Endothelial cell of umbilical vein (primary cell): ENCODE measurements at regions not wholly inside any gene's neighbourhood (a gene's known extent, or its start where the extent isn't known, plus 50 kb on each side); places are given as distances from the start of the nearest gene placed in this dataset.

ENCODE experiments used
- BruUV-seq: library from RNA; stranded (reverse); fragments of 400-500 nt; replicated peaks from 2 replicates; lab custom pipeline; 2021; lab: Mats Ljungman, UMichigan
- CTCF ChIA-PET: fragments of 300-600, 350-600 bp; sonication (Branson Sonifier 250); formaldehyde crosslinking; loops from one replicate; lab custom pipeline; 2021; ENCODE audit warnings: antibody characterized with exemption, inconsistent platforms; lab: Charles Lee
- POLR2A ChIA-PET: fragments of 300-600, 350-600 bp; sonication (Branson Sonifier 250); formaldehyde crosslinking; loops from one replicate; lab custom pipeline; 2021; ENCODE audit warnings: antibody characterized with exemption, inconsistent platforms; lab: Charles Lee
- DNase-seq: peaks from one replicate; pipeline ENCODE4 v3.0.0-alpha.2; 2011; ENCODE audit warnings: low read depth, low spot score
- FAIRE-seq: peaks from 2 replicates; lab custom pipeline; 2011; peaks lifted over from hg19 to GRCh38; lab: Jason Lieb, UNC
- H2AFZ ChIP-seq: 2 replicates; pipeline ENCODE4 v1.6.0; 2012; ENCODE audit warnings: low read depth, low read length, control low read depth, inconsistent platforms
- H3K27ac ChIP-seq: 2 replicates; pipeline ENCODE4 v1.5.1; 2011; ENCODE audit warnings: low read depth, mild to moderate bottlenecking, control low read depth, low read length, moderate library complexity; ENCODE audit not compliant: insufficient read depth
- H3K27me3 ChIP-seq, 2 experiments: 2 replicates each; pipeline versions ENCODE4 v1.6.0 to v1.6.1; 2011; ENCODE audit warnings: low read length in 2 of 2, mixed read lengths in 1 of 2; ENCODE audit not compliant: control insufficient read depth in 2 of 2, insufficient read depth in 2 of 2
- H3K36me3 ChIP-seq, 2 experiments: 2 replicates in 1 of 2; 3 replicates in 1 of 2; pipeline ENCODE4 v1.5.1; 2011; ENCODE audit warnings: low read length in 2 of 2, mild to moderate bottlenecking in 1 of 2, moderate library complexity in 1 of 2; ENCODE audit not compliant: control insufficient read depth in 2 of 2, insufficient read depth in 2 of 2; ENCODE audit errors: extremely low read depth in 1 of 2
- H3K4me1 ChIP-seq: 3 replicates; pipeline ENCODE4 v1.5.1; 2011; ENCODE audit warnings: mild to moderate bottlenecking, low read length; ENCODE audit not compliant: control insufficient read depth, insufficient read depth; ENCODE audit errors: extremely low read depth
- H3K4me2 ChIP-seq: 2 replicates; pipeline ENCODE4 v1.6.1; 2011; ENCODE audit warnings: low read length, control low read depth, mixed read lengths; ENCODE audit not compliant: insufficient read depth
- H3K4me3 ChIP-seq, 3 experiments: fragments of 200-600 bp in 1 of 3; sonication (generic), shearing (Covaris generic) in 1 of 3; replicated peaks in 1 of 3; 2 replicates each; pipeline ENCODE4 v1.5.1; 2011 to 2016; ENCODE audit warnings: control low read depth in 3 of 3, low read length in 3 of 3, mild to moderate bottlenecking in 2 of 3, inconsistent platforms in 1 of 3, low read depth in 1 of 3, moderate library complexity in 1 of 3; ENCODE audit not compliant: insufficient read depth in 1 of 3
- H3K79me2 ChIP-seq: 2 replicates; pipeline ENCODE4 v1.6.0; 2012; ENCODE audit warnings: low read length, inconsistent platforms; ENCODE audit not compliant: control insufficient read depth, insufficient read depth
- H3K9ac ChIP-seq: replicated peaks from 2 replicates; pipeline ENCODE3; 2011; ENCODE audit warnings: low read length, control low read depth; ENCODE audit not compliant: insufficient read depth; ENCODE audit errors: extremely low read depth
- H3K9me1 ChIP-seq: replicated peaks from 3 replicates; pipeline ENCODE4 v1.6.0; 2011; ENCODE audit warnings: mild to moderate bottlenecking, low read length; ENCODE audit not compliant: control insufficient read depth, insufficient read depth; ENCODE audit errors: extremely low read depth
- H3K9me3 ChIP-seq: replicated peaks from 2 replicates; pipeline ENCODE4 v1.5.1; 2012; ENCODE audit warnings: low read length, inconsistent platforms; ENCODE audit not compliant: control insufficient read depth, insufficient read depth
- H4K20me1 ChIP-seq: replicated peaks from 2 replicates; pipeline ENCODE3; 2011; ENCODE audit warnings: mild to moderate bottlenecking, low read length; ENCODE audit not compliant: control insufficient read depth, insufficient read depth; ENCODE audit errors: extremely low read depth
- EZH2 ChIP-seq: IDR thresholded peaks from 2 replicates; pipeline ENCODE4 v1.6.1; 2012; ENCODE audit warnings: borderline replicate concordance, low read depth, mild to moderate bottlenecking, moderate library complexity, low read length, inconsistent platforms; ENCODE audit not compliant: severe bottlenecking
- FOS ChIP-seq: IDR thresholded peaks from 2 replicates; pipeline ENCODE4 v1.6.1; 2011; ENCODE audit warnings: mild to moderate bottlenecking, low read length, moderate library complexity, borderline replicate concordance; ENCODE audit not compliant: insufficient read depth
- GATA2 ChIP-seq: IDR thresholded peaks from 2 replicates; pipeline ENCODE4 v1.7.0; 2011; ENCODE audit warnings: low read depth, mild to moderate bottlenecking, moderate library complexity, mixed read lengths, low read length; ENCODE audit not compliant: insufficient read length, insufficient read depth
- JUN ChIP-seq: IDR thresholded peaks from 2 replicates; pipeline ENCODE4 v1.6.1; 2011; ENCODE audit warnings: borderline replicate concordance, low read depth; ENCODE audit not compliant: insufficient read length, insufficient read depth
- MYC ChIP-seq: IDR thresholded peaks from one replicate; pipeline ENCODE4 v1.6.1; 2011; ENCODE audit warnings: mild to moderate bottlenecking, low read depth, low read length
- POLR2A ChIP-seq: IDR thresholded peaks from 2 replicates; pipeline ENCODE4 v1.6.1; 2012; ENCODE audit warnings: low read depth, mild to moderate bottlenecking, control low read depth, low read length
- POLR2AphosphoS5 ChIP-seq: IDR thresholded peaks from 2 replicates; pipeline ENCODE4 v1.6.1; 2012; ENCODE audit warnings: low read depth, mild to moderate bottlenecking, control low read depth, low read length, moderate library complexity; ENCODE audit not compliant: insufficient read depth
- dilution Hi-C: fragments of 300-500 bp; cut with MboI; formaldehyde crosslinking; loops from one replicate; pipeline ENCODE4 v1.15.0; 2019; ENCODE audit warnings: low sequenced_read_pairs; ENCODE audit not compliant: extremely low pct_ligation_motif_present
- intact Hi-C: fragments of 100-400 bp; cut with micrococcal nuclease; formaldehyde crosslinking; loops from one replicate; pipeline ENCODE4 v1.10.0; 2022
- TF ChIP-seq, protein P1 (sequence below): IDR thresholded peaks from 2 replicates; pipeline ENCODE4 v1.6.1; 2011; ENCODE audit not compliant: insufficient read depth, insufficient read length
- TF ChIP-seq, protein P2 (sequence below), 2 donors: IDR thresholded peaks; 1 replicate in 1 of 2; 2 replicates in 1 of 2; pipeline ENCODE4 v1.5.1; 2011; ENCODE audit warnings: low read length in 2 of 2, mild to moderate bottlenecking in 2 of 2, moderate library complexity in 2 of 2, control low read depth in 1 of 2, inconsistent platforms in 1 of 2, low read depth in 1 of 2; ENCODE audit not compliant: insufficient read depth in 1 of 2; ENCODE audit errors: extremely low read depth in 1 of 2

DNA sequence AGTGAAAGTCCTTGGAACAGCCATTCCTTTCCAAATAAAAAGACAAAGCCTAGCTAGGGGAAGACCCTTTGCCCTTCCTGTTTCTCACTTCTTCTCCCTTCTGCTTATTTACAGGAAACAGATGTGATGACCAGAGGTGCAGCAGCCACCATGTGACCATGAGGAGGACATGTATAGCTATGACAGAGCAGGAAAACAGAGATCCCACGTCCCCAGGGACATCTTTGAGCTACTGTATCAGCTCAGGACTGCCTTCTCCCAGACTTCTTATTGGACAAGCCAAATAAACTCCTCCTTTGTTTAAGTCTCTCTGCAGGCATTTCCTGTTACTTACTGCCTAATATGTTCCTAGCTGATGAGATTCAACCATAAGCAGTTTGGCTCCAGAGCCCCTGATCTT, 133.1 kb upstream of the MLN start:
- Histone ChIP-seq H3K4me2 (no peak overlapping the region), H3K9ac (no peak overlapping the region), H3K27ac (no peak overlapping the region), H3K27me3 (peaks cover 12 to 20% of the 10 kb centered on the region in 2 experiments), H3K4me3 (no peak overlapping the region), H3K9me3 (no peaks in the 10 kb centered on the region), H3K9me1 (no peaks in the 10 kb centered on the region), H3K79me2 (no peaks in the 10 kb centered on the region), H2AFZ (no peak overlapping the region), H4K20me1 (no peaks in the 10 kb centered on the region), H3K4me1 (no peaks in the 10 kb centered on the region), H3K36me3 (no peaks in the 10 kb centered on the region)
- DNase-seq (peak; percentile 13), FAIRE-seq (no peak)
- intact Hi-C loops (no loop called here), dilution Hi-C loops (no loop called here)
- BruUV-seq = no TSS peak
- TF ChIP-seq, protein P1, sequence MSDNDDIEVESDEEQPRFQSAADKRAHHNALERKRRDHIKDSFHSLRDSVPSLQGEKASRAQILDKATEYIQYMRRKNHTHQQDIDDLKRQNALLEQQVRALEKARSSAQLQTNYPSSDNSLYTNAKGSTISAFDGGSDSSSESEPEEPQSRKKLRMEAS = no peak
- TF ChIP-seq, protein P2, sequence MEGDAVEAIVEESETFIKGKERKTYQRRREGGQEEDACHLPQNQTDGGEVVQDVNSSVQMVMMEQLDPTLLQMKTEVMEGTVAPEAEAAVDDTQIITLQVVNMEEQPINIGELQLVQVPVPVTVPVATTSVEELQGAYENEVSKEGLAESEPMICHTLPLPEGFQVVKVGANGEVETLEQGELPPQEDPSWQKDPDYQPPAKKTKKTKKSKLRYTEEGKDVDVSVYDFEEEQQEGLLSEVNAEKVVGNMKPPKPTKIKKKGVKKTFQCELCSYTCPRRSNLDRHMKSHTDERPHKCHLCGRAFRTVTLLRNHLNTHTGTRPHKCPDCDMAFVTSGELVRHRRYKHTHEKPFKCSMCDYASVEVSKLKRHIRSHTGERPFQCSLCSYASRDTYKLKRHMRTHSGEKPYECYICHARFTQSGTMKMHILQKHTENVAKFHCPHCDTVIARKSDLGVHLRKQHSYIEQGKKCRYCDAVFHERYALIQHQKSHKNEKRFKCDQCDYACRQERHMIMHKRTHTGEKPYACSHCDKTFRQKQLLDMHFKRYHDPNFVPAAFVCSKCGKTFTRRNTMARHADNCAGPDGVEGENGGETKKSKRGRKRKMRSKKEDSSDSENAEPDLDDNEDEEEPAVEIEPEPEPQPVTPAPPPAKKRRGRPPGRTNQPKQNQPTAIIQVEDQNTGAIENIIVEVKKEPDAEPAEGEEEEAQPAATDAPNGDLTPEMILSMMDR (IDR thresholded peaks at IDR 0.05; ENCODE audit: extremely low read depth in 1 of 2, insufficient read depth in 1 of 2, low read depth in 1 of 2, low read length in 2 of 2) = no peak
- no peak for TF ChIP-seq POLR2AphosphoS5
- TF ChIP-seq POLR2A = no peak
- TF ChIP-seq MYC = no peak
- no peak for TF ChIP-seq EZH2
- no peak for TF ChIP-seq JUN
- no peak for TF ChIP-seq FOS
- no peak for TF ChIP-seq GATA2
- POLR2A ChIA-PET = no interaction called here
- CTCF ChIA-PET = interaction anchor here (0.5 to 1.5 kb wide), 2 partner anchors 13 to 355 kb away, joined by 3 to 5 read pairs; no protein-coding TSS in a partner anchor
